SK-N-SH (cell line): ENCODE measurements at regions not wholly inside any gene's neighbourhood (a gene's known extent, or its start where the extent isn't known, plus 50 kb on each side); places are given as distances from the start of the nearest gene placed in this dataset.
A peak's percentile ranks its signal among the peaks of the same experiment; 100 is the strongest.

ENCODE experiments used
- CTCF ChIA-PET: fragments of 300-600, 350-600 bp; formaldehyde crosslinking; extraction: SDS; loops from one replicate; lab custom pipeline; 2021; lab: Yijun Ruan, JAX
- POLR2A ChIA-PET: fragments of 350-600 bp; sonication (Branson Sonifier 250); formaldehyde crosslinking; extraction: SDS; loops from one replicate; lab custom pipeline; 2020; ENCODE audit warnings: antibody characterized with exemption, inconsistent platforms; lab: Yijun Ruan, JAX
- DNase-seq: peaks from one replicate; pipeline ENCODE4 v3.0.0; 2012
- H2AFZ ChIP-seq: fragments of 200-600 bp; sonication (generic); 2 replicates; pipeline ENCODE4 v1.8.1; 2016; ENCODE audit warnings: antibody characterized with exemption, mild to moderate bottlenecking, low read depth
- H3F3A ChIP-seq: fragments of 200-600 bp; sonication (generic); replicated peaks from 2 replicates; pipeline ENCODE3; 2016; ENCODE audit warnings: antibody characterized with exemption, mild to moderate bottlenecking; ENCODE audit not compliant: insufficient read depth
- H3K27ac ChIP-seq, 2 experiments: fragments of 200-500 bp in 1 of 2; fragments of 200-600 bp in 1 of 2; sonication (Bioruptor generic) in 1 of 2; sonication (generic), shearing (Covaris generic) in 1 of 2; 2 replicates each; pipeline versions ENCODE4 v1.5.1 to v1.6.1; 2014 to 2016; ENCODE audit warnings: low read depth in 2 of 2, inconsistent platforms in 1 of 2, low read length in 1 of 2, mild to moderate bottlenecking in 1 of 2, mixed read lengths in 1 of 2
- H3K27me3 ChIP-seq: fragments of 200-600 bp; sonication (generic), shearing (Covaris generic); 2 replicates; pipeline ENCODE4 v1.6.1; 2016; ENCODE audit warnings: mixed run types; ENCODE audit not compliant: insufficient read depth
- H3K36me3 ChIP-seq, 2 experiments: fragments of 200-500 bp in 1 of 2; fragments of 200-600 bp in 1 of 2; sonication (Bioruptor generic) in 1 of 2; sonication (generic) in 1 of 2; replicated peaks in 1 of 2; 2 replicates each; pipeline versions ENCODE3 to v1.5.1; 2014 to 2016; ENCODE audit warnings: low read length in 1 of 2, mild to moderate bottlenecking in 1 of 2; ENCODE audit not compliant: insufficient read depth in 2 of 2, control insufficient read depth in 1 of 2
- H3K4me1 ChIP-seq, 2 experiments: fragments of 200-500 bp in 1 of 2; fragments of 200-600 bp in 1 of 2; sonication (Bioruptor generic) in 1 of 2; sonication (generic), shearing (Covaris generic) in 1 of 2; 2 replicates each; pipeline versions ENCODE4 v1.5.1 to v1.6.1; 2014 to 2016; ENCODE audit warnings: low read depth in 1 of 2, low read length in 1 of 2, mixed run types in 1 of 2; ENCODE audit not compliant: insufficient read depth in 2 of 2, control insufficient read depth in 1 of 2
- H3K4me2 ChIP-seq: fragments of 200-600 bp; sonication (generic), shearing (Covaris generic); 2 replicates; pipeline ENCODE4 v1.6.1; 2017; ENCODE audit warnings: mixed run types
- H3K4me3 ChIP-seq, 2 experiments: fragments of 200-500 bp in 1 of 2; fragments of 200-600 bp in 1 of 2; sonication (Bioruptor generic) in 1 of 2; sonication (generic), shearing (Covaris generic) in 1 of 2; 2 replicates each; pipeline versions ENCODE4 v1.5.1 to v1.8.1; 2014 to 2016; ENCODE audit warnings: low read depth in 2 of 2, inconsistent platforms in 1 of 2, low read length in 1 of 2, mild to moderate bottlenecking in 1 of 2, mixed read lengths in 1 of 2, moderate library complexity in 1 of 2
- H3K79me2 ChIP-seq: fragments of 200-600 bp; sonication (generic); 2 replicates; pipeline ENCODE4 v1.8.1; 2017; ENCODE audit warnings: mild to moderate bottlenecking; ENCODE audit not compliant: insufficient read depth
- H3K9ac ChIP-seq: fragments of 200-600 bp; sonication (generic); 2 replicates; pipeline ENCODE4 v1.6.1; 2017; ENCODE audit warnings: mixed run types
- H3K9me2 ChIP-seq: fragments of 200-600 bp; sonication (generic); 2 replicates; pipeline ENCODE4 v1.6.1; 2017; ENCODE audit warnings: mixed run types
- H3K9me3 ChIP-seq: fragments of 200-600 bp; sonication (generic); 2 replicates; pipeline ENCODE4 v1.6.1; 2017; ENCODE audit warnings: mixed run types, mild to moderate bottlenecking, moderate library complexity
- H4K20me1 ChIP-seq: fragments of 200-600 bp; sonication (generic); 2 replicates; pipeline ENCODE4 v1.6.1; 2017; ENCODE audit warnings: mild to moderate bottlenecking, mixed run types; ENCODE audit not compliant: insufficient read depth
- CHD2 ChIP-seq: fragments of 150-350 bp; IDR thresholded peaks from 2 replicates; pipeline ENCODE4 v1.6.1; 2018; ENCODE audit warnings: low read length; ENCODE audit not compliant: partially characterized antibody
- ELF1 ChIP-seq: IDR thresholded peaks from 2 replicates; pipeline ENCODE4 v1.4.0; 2012
- EP300 ChIP-seq, 2 experiments: IDR thresholded peaks; 2 replicates each; pipeline versions ENCODE4 v1.4.0 to v1.6.1; 2012; ENCODE audit warnings: borderline replicate concordance in 1 of 2, low read depth in 1 of 2, low read length in 1 of 2
- EZH2phosphoT487 ChIP-seq: fragments of 200-600 bp; sonication (generic); IDR thresholded peaks from 2 replicates; pipeline ENCODE4 v1.6.1; 2017; ENCODE audit warnings: low read depth, mixed run types, mild to moderate bottlenecking, antibody characterized with exemption, moderate library complexity, borderline replicate concordance
- FOXJ3 ChIP-seq: sonication (generic); formaldehyde crosslinking; IDR thresholded peaks from 2 replicates; pipeline ENCODE4 v1.5.1; 2020; ENCODE audit warnings: mild to moderate bottlenecking, missing genetic modification reagents
- NFIC ChIP-seq: IDR thresholded peaks from 2 replicates; pipeline ENCODE4 v1.4.0; 2012; ENCODE audit warnings: borderline replicate concordance
- NRF1 ChIP-seq: IDR thresholded peaks from 2 replicates; pipeline ENCODE4 v1.6.1; 2012; ENCODE audit warnings: low read depth, mild to moderate bottlenecking, low read length
- POLR2AphosphoS5 ChIP-seq: IDR thresholded peaks from 2 replicates; pipeline ENCODE4 v1.6.1; 2012; ENCODE audit warnings: low read depth, low read length
- TCF12 ChIP-seq: IDR thresholded peaks from 2 replicates; pipeline ENCODE4 v1.4.0; 2012
- YY1 ChIP-seq: IDR thresholded peaks from 2 replicates; pipeline ENCODE4 v1.4.0; 2012; ENCODE audit warnings: low read depth, mild to moderate bottlenecking
- WGBS: methylation state at CpG from one replicate; pipeline ENCODE4 v1.1.6; 2017; ENCODE audit warnings: low lambda C conversion rate; 5-methylcytosine and 5-hydroxymethylcytosine counted together
- TF ChIP-seq, protein P1 (sequence below): IDR thresholded peaks from 2 replicates; pipeline ENCODE4 v1.4.0; 2012; ENCODE audit warnings: low read depth, borderline replicate concordance
- TF ChIP-seq, protein P2 (sequence below): fragments of 200-600 bp; sonication (generic); IDR thresholded peaks from 2 replicates; pipeline ENCODE4 v1.6.1; 2017; ENCODE audit warnings: antibody characterized with exemption, mild to moderate bottlenecking, moderate library complexity

DNA sequence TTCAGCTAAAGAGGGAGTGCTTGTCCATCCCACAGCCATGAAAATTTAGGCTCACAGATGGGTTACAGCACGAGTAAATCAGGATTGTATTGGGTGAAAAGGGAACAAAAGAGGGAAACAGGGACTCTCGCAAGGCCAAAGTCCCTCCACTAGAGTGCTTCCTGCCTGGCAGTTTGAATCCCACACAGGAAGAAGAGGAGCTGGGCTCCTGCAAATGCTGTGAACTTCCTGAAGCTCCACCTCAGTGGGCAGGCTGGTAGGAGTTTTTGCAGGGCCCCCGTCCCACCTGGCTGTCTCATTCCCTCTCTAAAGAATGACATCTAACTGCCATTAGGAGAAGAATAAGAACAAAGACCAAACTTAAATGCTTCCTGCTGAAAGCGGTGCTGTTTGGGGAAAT is 712.0 kb upstream of the PRMT6 start:
- Histone ChIP-seq H3K9ac (no peak overlapping the region), H3F3A (no peaks in the 10 kb centered on the region), H3K36me3 (no peaks in the 10 kb centered on the region), H3K27me3 (no peaks in the 10 kb centered on the region), H3K9me2 (no peaks in the 10 kb centered on the region), H3K4me2 (no peak overlapping the region), H3K79me2 (no peaks in the 10 kb centered on the region), H3K4me3 (no peak overlapping the region), H3K27ac (no peak overlapping the region), H4K20me1 (no peaks in the 10 kb centered on the region), H2AFZ (no peak overlapping the region), H3K4me1 (no peaks in the 10 kb centered on the region), H3K9me3 (peaks cover 6% of the 10 kb centered on the region; the same call in 1 of the 2 replicates)
- TF ChIP-seq, protein P1, sequence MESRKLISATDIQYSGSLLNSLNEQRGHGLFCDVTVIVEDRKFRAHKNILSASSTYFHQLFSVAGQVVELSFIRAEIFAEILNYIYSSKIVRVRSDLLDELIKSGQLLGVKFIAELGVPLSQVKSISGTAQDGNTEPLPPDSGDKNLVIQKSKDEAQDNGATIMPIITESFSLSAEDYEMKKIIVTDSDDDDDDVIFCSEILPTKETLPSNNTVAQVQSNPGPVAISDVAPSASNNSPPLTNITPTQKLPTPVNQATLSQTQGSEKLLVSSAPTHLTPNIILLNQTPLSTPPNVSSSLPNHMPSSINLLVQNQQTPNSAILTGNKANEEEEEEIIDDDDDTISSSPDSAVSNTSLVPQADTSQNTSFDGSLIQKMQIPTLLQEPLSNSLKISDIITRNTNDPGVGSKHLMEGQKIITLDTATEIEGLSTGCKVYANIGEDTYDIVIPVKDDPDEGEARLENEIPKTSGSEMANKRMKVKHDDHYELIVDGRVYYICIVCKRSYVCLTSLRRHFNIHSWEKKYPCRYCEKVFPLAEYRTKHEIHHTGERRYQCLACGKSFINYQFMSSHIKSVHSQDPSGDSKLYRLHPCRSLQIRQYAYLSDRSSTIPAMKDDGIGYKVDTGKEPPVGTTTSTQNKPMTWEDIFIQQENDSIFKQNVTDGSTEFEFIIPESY, result no peak
- TF ChIP-seq CHD2 (no peak), FOXJ3 (CRISPR knock-in tag) (no peak), EZH2phosphoT487 (no peak), NRF1 (no peak), YY1 (no peak), NFIC (no peak), TCF12 (no peak)
- ChIA-PET CTCF (no interaction called here), POLR2A (no interaction called here)
- no peak for DNase-seq
- WGBS, result 17% methylated on average over 4 of the region's 4 CpGs

DNA sequence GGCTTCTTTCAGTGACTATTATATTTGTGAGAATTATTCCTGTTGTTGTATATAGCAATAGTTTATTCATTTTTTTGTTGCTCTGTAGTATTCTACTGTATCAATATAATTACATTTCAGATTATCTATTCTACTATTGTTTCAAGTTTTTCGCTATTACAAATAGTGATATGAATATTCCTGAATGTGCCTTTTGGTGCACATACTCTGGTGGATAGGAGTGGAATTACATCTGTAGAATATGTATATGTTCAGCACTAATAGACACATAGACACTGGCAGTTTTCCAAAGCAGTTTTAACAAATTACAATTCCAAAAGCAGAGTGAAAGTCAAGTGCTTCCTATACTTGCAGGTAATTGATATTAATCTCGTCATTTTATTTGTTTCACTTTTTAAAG is 696.2 kb upstream of the PRMT6 start:
- WGBS, result 32% methylated on average over 2 of the region's 2 CpGs
- ChIA-PET CTCF (interaction anchor here (1.3 to 1.6 kb wide), 2 partner anchors 10 to 24 kb away, joined by 3 to 4 read pairs; no protein-coding TSS in a partner anchor), POLR2A (no interaction called here)
- H3K4me2 ChIP-seq, result no peak overlapping the region
- no peak overlapping the region for H3K4me3 ChIP-seq
- H3K9ac ChIP-seq, result no peak overlapping the region
- no peaks in the 10 kb centered on the region for H3K79me2 ChIP-seq
- H3K27me3 ChIP-seq, result no peaks in the 10 kb centered on the region
- no peak overlapping the region for H3K27ac ChIP-seq
- H4K20me1 ChIP-seq, result no peaks in the 10 kb centered on the region
- H3K36me3 ChIP-seq, result no peaks in the 10 kb centered on the region
- H3K4me1 ChIP-seq, result no peaks in the 10 kb centered on the region
- H3K9me2 ChIP-seq, result no peaks in the 10 kb centered on the region
- no peak for TF ChIP-seq EP300 (IDR thresholded peaks at IDR 0.05; ENCODE audit: borderline replicate concordance in 1 of 2, low read depth in 1 of 2, low read length in 1 of 2)
- TF ChIP-seq ELF1, result no peak
- TF ChIP-seq POLR2AphosphoS5, result no peak
- no peak for TF ChIP-seq NRF1
- TF ChIP-seq, protein P2, sequence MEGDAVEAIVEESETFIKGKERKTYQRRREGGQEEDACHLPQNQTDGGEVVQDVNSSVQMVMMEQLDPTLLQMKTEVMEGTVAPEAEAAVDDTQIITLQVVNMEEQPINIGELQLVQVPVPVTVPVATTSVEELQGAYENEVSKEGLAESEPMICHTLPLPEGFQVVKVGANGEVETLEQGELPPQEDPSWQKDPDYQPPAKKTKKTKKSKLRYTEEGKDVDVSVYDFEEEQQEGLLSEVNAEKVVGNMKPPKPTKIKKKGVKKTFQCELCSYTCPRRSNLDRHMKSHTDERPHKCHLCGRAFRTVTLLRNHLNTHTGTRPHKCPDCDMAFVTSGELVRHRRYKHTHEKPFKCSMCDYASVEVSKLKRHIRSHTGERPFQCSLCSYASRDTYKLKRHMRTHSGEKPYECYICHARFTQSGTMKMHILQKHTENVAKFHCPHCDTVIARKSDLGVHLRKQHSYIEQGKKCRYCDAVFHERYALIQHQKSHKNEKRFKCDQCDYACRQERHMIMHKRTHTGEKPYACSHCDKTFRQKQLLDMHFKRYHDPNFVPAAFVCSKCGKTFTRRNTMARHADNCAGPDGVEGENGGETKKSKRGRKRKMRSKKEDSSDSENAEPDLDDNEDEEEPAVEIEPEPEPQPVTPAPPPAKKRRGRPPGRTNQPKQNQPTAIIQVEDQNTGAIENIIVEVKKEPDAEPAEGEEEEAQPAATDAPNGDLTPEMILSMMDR, result peak; percentile 33
- H3F3A ChIP-seq, result no peaks in the 10 kb centered on the region
- H2AFZ ChIP-seq, result no peak overlapping the region
- no peaks in the 10 kb centered on the region for H3K9me3 ChIP-seq
- no peak for DNase-seq
